ENCODE measurements at regions not wholly inside any gene's neighbourhood (a gene's known extent, or its start where the extent isn't known, plus 50 kb on each side); places are given as distances from the start of the nearest gene placed in this dataset.

DNA sequence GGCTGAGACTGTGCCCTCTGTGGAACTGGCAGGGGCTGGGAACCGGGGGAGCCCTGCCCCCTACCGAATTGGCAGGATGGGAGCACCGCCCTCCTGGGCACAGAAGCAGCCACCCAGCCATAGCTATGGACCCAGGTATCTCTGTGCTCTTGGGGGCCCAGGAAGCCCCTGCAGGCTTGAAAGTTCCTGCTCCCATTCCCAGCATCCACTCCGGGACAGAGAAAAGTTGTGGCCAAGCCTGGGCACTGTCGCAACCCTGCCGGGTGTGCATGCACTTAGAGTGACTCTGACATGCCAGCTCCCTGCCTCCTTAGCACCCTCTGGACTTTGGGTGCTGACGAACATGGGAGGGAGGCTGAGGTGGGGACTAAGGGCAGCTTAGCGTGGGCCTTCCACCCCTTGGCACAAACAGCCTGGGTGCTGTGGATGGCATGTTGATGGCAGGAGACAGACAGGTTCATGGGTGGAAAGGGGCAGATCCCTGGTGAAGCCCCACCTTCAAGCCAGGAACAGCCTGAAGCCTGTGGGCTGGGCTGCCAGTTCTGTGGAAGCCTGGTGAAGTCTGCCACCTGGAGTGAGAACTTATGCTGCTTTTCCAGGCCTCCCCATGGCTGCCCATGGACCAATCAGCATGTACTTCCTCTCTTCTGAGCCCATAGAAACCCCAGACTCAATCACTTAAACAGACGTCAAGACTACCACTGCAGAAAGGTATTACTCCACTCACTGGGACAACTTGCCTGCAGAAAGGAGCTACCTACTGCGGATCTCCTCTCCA lies 279.0 kb downstream of the ATXN7L3B start:
- Histone ChIP-seq H3K9me3 (no peaks in the 10 kb centered on the region), H3K27ac (no peak overlapping the region), H3K27me3 (replicated peaks; ENCODE audit: insufficient read depth) (no peaks in the 10 kb centered on the region), H3K4me3 (no peak overlapping the region), H3K4me1 (ENCODE audit: control insufficient read depth in 1 of 2, low read depth in 2 of 2) (no peaks in the 10 kb centered on the region), H3K36me3 (no peaks in the 10 kb centered on the region)
- TF ChIP-seq, protein P1, sequence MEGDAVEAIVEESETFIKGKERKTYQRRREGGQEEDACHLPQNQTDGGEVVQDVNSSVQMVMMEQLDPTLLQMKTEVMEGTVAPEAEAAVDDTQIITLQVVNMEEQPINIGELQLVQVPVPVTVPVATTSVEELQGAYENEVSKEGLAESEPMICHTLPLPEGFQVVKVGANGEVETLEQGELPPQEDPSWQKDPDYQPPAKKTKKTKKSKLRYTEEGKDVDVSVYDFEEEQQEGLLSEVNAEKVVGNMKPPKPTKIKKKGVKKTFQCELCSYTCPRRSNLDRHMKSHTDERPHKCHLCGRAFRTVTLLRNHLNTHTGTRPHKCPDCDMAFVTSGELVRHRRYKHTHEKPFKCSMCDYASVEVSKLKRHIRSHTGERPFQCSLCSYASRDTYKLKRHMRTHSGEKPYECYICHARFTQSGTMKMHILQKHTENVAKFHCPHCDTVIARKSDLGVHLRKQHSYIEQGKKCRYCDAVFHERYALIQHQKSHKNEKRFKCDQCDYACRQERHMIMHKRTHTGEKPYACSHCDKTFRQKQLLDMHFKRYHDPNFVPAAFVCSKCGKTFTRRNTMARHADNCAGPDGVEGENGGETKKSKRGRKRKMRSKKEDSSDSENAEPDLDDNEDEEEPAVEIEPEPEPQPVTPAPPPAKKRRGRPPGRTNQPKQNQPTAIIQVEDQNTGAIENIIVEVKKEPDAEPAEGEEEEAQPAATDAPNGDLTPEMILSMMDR (IDR thresholded peaks at IDR 0.05), result no peak
- no peak for ATAC-seq (ENCODE audit: insufficient number of reproducible peaks, low FRiP score, low read depth)
- no peak for DNase-seq (ENCODE audit: low spot score)

DNA sequence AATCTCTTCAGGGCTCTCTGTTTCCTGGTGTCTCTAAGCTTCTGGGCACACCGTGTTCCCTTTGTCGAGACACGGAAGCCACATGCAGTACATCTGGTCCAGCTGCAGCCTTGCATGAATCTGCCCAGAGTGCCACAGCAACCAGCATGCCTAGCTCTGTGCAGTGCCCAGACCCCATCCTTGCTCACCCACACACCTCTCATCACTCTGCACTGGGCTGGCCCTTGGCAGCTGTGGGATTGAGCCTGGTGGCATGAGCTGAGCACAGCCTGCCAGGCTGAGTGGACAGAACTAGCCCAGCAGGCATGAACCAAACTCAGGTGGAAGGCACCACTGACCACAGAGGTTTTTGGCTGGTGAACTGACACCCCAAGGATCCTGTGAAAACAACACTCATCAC lies 279.9 kb downstream of the ATXN7L3B start:
- H3K27ac ChIP-seq, result no peak overlapping the region
- no peaks in the 10 kb centered on the region for H3K27me3 ChIP-seq (replicated peaks; ENCODE audit: insufficient read depth)
- no peaks in the 10 kb centered on the region for H3K36me3 ChIP-seq
- H3K9me3 ChIP-seq, result no peaks in the 10 kb centered on the region
- H3K4me3 ChIP-seq, result no peak overlapping the region
- H3K4me1 ChIP-seq (ENCODE audit: control insufficient read depth in 1 of 2, low read depth in 2 of 2), result no peaks in the 10 kb centered on the region
- TF ChIP-seq, protein P1 (IDR thresholded peaks at IDR 0.05), result no peak
- DNase-seq (ENCODE audit: low spot score), result no peak
- ATAC-seq (ENCODE audit: insufficient number of reproducible peaks, low FRiP score, low read depth), result no peak

DNA sequence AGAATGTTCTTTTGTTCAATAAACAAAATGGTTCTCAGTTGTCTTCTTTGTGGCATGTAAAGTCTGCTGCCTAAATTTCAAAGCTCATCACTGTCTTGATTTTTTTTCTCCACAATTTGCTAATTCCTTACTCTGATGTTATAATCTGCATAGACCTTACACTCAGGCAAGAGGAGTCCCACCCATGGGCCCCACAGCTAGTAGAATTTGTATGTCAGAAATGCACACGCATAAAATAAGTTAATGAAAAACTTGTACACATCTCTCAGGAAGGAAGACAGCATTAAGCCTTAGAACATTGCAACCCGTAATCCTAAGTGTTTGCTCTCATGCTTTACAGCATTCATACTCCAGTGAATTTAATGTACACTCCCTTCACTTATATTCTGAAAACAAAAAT lies 280.8 kb downstream of the ATXN7L3B start:
- TF ChIP-seq, protein P1 (IDR thresholded peaks at IDR 0.05), result no peak
- ATAC-seq (ENCODE audit: insufficient number of reproducible peaks, low FRiP score, low read depth), result no peak
- DNase-seq (ENCODE audit: low spot score), result no peak
- Histone ChIP-seq H3K4me3 (no peak overlapping the region), H3K9me3 (no peaks in the 10 kb centered on the region), H3K27me3 (replicated peaks; ENCODE audit: insufficient read depth) (no peaks in the 10 kb centered on the region), H3K27ac (no peak overlapping the region), H3K36me3 (no peaks in the 10 kb centered on the region), H3K4me1 (ENCODE audit: control insufficient read depth in 1 of 2, low read depth in 2 of 2) (no peaks in the 10 kb centered on the region)

DNA sequence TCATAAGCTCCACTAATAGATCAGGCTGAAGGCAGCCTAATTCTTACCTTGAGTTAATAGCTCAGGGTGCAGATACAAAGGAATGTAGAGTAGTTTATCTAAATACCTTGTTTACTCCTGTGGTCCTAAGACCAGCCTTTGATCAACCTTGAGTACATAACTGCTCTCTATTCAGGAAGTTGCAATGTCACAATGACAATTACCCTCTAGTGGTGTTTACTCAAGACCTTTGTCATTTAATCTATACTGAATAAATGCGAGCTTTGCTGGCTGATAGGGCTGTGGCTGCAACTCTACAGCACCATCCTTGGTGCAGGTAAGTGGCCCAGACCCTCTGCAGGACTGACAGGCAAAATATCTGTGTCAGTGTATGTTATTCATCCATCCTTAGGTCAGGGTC lies 282.7 kb downstream of the ATXN7L3B start:
- Histone ChIP-seq H3K4me3 (no peak overlapping the region), H3K36me3 (no peaks in the 10 kb centered on the region), H3K4me1 (ENCODE audit: control insufficient read depth in 1 of 2, low read depth in 2 of 2) (no peaks in the 10 kb centered on the region), H3K27me3 (replicated peaks; ENCODE audit: insufficient read depth) (no peaks in the 10 kb centered on the region), H3K27ac (no peak overlapping the region), H3K9me3 (no peaks in the 10 kb centered on the region)
- DNase-seq (ENCODE audit: low spot score), result no peak
- ATAC-seq (ENCODE audit: insufficient number of reproducible peaks, low FRiP score, low read depth), result no peak
- TF ChIP-seq, protein P1 (IDR thresholded peaks at IDR 0.05), result no peak

DNA sequence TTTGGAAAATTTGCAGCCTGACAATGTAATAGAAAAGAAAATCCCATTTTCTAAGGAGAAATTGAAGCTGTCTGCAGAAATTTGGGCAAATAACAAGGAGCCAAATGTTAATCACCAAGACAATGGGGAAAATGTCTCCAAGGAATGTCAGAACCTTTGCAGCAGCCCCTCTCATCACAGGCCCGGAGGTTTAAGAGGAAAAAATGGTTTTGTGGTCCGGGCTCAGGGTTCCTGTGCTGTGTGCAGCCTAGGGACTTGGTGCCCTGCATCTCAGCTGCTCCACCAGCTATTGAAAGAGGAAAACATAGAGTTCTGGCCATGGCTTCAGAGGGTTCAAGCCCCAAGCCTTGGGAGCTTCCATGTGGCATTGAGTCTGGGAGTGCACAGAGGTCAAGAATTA lies 298.9 kb downstream of the ATXN7L3B start:
- TF ChIP-seq, protein P1 (IDR thresholded peaks at IDR 0.05), result no peak
- Histone ChIP-seq H3K27me3 (replicated peaks; ENCODE audit: insufficient read depth) (no peaks in the 10 kb centered on the region), H3K27ac (no peak overlapping the region), H3K4me3 (no peak overlapping the region), H3K9me3 (no peaks in the 10 kb centered on the region), H3K4me1 (ENCODE audit: control insufficient read depth in 1 of 2, low read depth in 2 of 2) (no peaks in the 10 kb centered on the region), H3K36me3 (no peaks in the 10 kb centered on the region)
- DNase-seq (ENCODE audit: low spot score) (no peak), ATAC-seq (ENCODE audit: insufficient number of reproducible peaks, low FRiP score, low read depth) (no peak)
